GM23248 (cell line): ENCODE measurements at regions not wholly inside any gene's neighbourhood (a gene's known extent, or its start where the extent isn't known, plus 50 kb on each side); places are given as distances from the start of the nearest gene placed in this dataset.
A peak's percentile ranks its signal among the peaks of the same experiment; 100 is the strongest.

Experiments used
- DNase-seq: peaks from one replicate; pipeline ENCODE4 v3.0.0-alpha.2; 2015
- H2AFZ ChIP-seq: fragments of 200-600 bp; sonication (generic); 2 replicates; pipeline ENCODE4 v1.6.1; 2016; ENCODE audit warnings: antibody characterized with exemption
- H3F3A ChIP-seq: fragments of 200-600 bp; sonication (generic); 2 replicates; pipeline ENCODE4 v1.6.1; 2016; ENCODE audit warnings: mild to moderate bottlenecking, antibody characterized with exemption, mixed run types; ENCODE audit not compliant: insufficient read depth
- H3K27ac ChIP-seq: fragments of 200-600 bp; sonication (generic); 2 replicates; pipeline ENCODE4 v1.5.1; 2016; ENCODE audit warnings: mild to moderate bottlenecking
- H3K27me3 ChIP-seq: fragments of 200-600 bp; sonication (generic); replicated peaks from 2 replicates; pipeline ENCODE4 v1.6.1; 2016; ENCODE audit warnings: mild to moderate bottlenecking; ENCODE audit not compliant: insufficient read depth
- H3K36me3 ChIP-seq: fragments of 200-600 bp; sonication (generic); 2 replicates; pipeline ENCODE4 v1.6.1; 2016; ENCODE audit warnings: low read depth, mild to moderate bottlenecking
- H3K4me1 ChIP-seq: fragments of 200-600 bp; sonication (generic); 2 replicates; pipeline ENCODE4 v1.6.1; 2016; ENCODE audit warnings: mild to moderate bottlenecking; ENCODE audit not compliant: insufficient read depth
- H3K4me2 ChIP-seq: fragments of 200-600 bp; sonication (generic); one replicate; pipeline ENCODE4 v1.6.1; 2016; ENCODE audit warnings: mild to moderate bottlenecking; ENCODE audit not compliant: unreplicated experiment
- H3K4me3 ChIP-seq: fragments of 200-600 bp; sonication (generic); 2 replicates; pipeline ENCODE4 v1.5.1; 2016; ENCODE audit warnings: mild to moderate bottlenecking
- H3K79me2 ChIP-seq: fragments of 200-600 bp; sonication (generic); 2 replicates; pipeline ENCODE4 v1.6.1; 2016; ENCODE audit warnings: mild to moderate bottlenecking; ENCODE audit not compliant: insufficient read depth
- H3K9ac ChIP-seq: fragments of 200-600 bp; sonication (generic); 2 replicates; pipeline ENCODE4 v1.6.1; 2016; ENCODE audit warnings: mild to moderate bottlenecking
- H3K9me2 ChIP-seq: fragments of 200-600 bp; sonication (generic); 2 replicates; pipeline ENCODE4 v1.6.1; 2016; ENCODE audit warnings: mixed run types, mild to moderate bottlenecking, moderate library complexity; ENCODE audit not compliant: insufficient read depth
- H3K9me3 ChIP-seq: fragments of 200-600 bp; sonication (generic); one replicate; pipeline ENCODE4 v1.6.1; 2017; ENCODE audit warnings: low read depth
- H4K20me1 ChIP-seq: fragments of 200-600 bp; sonication (generic); 2 replicates; pipeline ENCODE4 v1.6.0; 2016; ENCODE audit not compliant: insufficient read depth
- EZH2 ChIP-seq: fragments of 200-600 bp; sonication (generic); IDR thresholded peaks from 2 replicates; pipeline ENCODE4 v1.6.1; 2018; ENCODE audit warnings: antibody characterized with exemption, mild to moderate bottlenecking; ENCODE audit not compliant: insufficient read depth, poor library complexity, severe bottlenecking
- EZH2phosphoT487 ChIP-seq: fragments of 200-600 bp; sonication (generic); IDR thresholded peaks from 2 replicates; pipeline ENCODE4 v1.6.1; 2018; ENCODE audit warnings: antibody characterized with exemption, moderate library complexity, mild to moderate bottlenecking, low read depth; ENCODE audit not compliant: insufficient read depth
- WGBS, 2 experiments: methylation state at CpG; one replicate each; pipeline ENCODE4 v1.1.6; 2015 to 2017; ENCODE audit warnings: low lambda C conversion rate in 2 of 2, low coverage in 1 of 2; ENCODE audit errors: missing lambda C conversion rate in 2 of 2; 5-methylcytosine and 5-hydroxymethylcytosine counted together
- in situ Hi-C: fragments of 300-500 bp; cut with MboI; formaldehyde crosslinking; loops from 2 replicates; pipeline ENCODE4 v1.15.0; 2020

GRCh38 chr5:10903786-10904560, 142.9 kb upstream of the DAP start:
- Histone ChIP-seq H3F3A (no peaks in the 10 kb centered on the region), H3K36me3 (no peaks in the 10 kb centered on the region), H4K20me1 (no peaks in the 10 kb centered on the region), H3K9ac (no peak overlapping the region), H3K4me3 (no peak overlapping the region), H3K27me3 (peaks cover 13% of the 10 kb centered on the region), H3K9me2 (no peaks in the 10 kb centered on the region), H3K27ac (no peak overlapping the region), H3K4me2 (no peak overlapping the region), H3K4me1 (peaks cover 10% of the 10 kb centered on the region), H3K9me3 (no peaks in the 10 kb centered on the region), H2AFZ (no peak overlapping the region), H3K79me2 (no peaks in the 10 kb centered on the region)
- DNase-seq: no peak
- WGBS, 2 experiments: 71 to 73% methylated on average over 2 of the region's 2 CpGs
- in situ Hi-C loops: no loop called here
- TF ChIP-seq EZH2: no peak
- TF ChIP-seq EZH2phosphoT487: no peak

GRCh38 chr5:10902145-10902544, 141.1 kb upstream of the DAP start:
- Histone ChIP-seq H4K20me1 (no peaks in the 10 kb centered on the region), H3K9me2 (no peaks in the 10 kb centered on the region), H2AFZ (no peak overlapping the region), H3K4me2 (peak overlapping the region; percentile 26), H3K4me1 (peaks cover 10% of the 10 kb centered on the region), H3K9ac (no peak overlapping the region), H3K4me3 (no peak overlapping the region), H3K36me3 (no peaks in the 10 kb centered on the region), H3K9me3 (no peaks in the 10 kb centered on the region), H3K27ac (no peak overlapping the region), H3F3A (no peaks in the 10 kb centered on the region), H3K79me2 (no peaks in the 10 kb centered on the region), H3K27me3 (peaks cover 16% of the 10 kb centered on the region)
- TF ChIP-seq EZH2phosphoT487 (no peak), EZH2 (no peak)
- in situ Hi-C loops: no loop called here
- 0% methylated on average over 2 of the region's 2 CpGs for WGBS, 2 experiments
- DNase-seq: peak; percentile 55

DNA sequence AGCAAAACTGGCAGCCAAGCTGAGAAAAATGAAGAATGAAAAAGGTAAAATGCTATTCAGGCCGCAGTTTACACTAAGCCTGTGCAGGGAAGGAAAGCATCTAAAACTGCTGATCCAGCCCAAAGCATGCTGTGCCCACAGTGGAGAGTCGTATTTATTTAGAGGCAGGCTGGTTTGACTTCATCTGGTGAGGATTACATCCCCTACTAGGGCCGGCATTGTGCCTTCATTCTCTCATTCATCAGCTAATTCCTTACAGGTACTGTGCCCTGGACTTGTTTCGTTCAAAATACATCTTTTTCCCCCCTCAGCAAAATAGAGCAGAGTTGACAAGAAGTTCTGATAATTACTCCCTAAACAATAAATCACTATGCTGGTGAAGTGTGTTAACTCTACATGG, 137.5 kb upstream of the DAP start:
- H3K9ac ChIP-seq: no peak overlapping the region
- peaks cover 10% of the 10 kb centered on the region; the same call in 1 of the 2 replicates for H3K27me3 ChIP-seq
- H3K4me1 ChIP-seq: peaks cover 10% of the 10 kb centered on the region
- no peaks in the 10 kb centered on the region for H4K20me1 ChIP-seq
- TF ChIP-seq EZH2 (no peak), EZH2phosphoT487 (no peak)
- H3K27ac ChIP-seq: no peak overlapping the region
- in situ Hi-C loops: no loop called here
- H3K4me2 ChIP-seq: no peak overlapping the region
- H3K4me3 ChIP-seq: no peak overlapping the region
- no peaks in the 10 kb centered on the region for H3K9me3 ChIP-seq
- H2AFZ ChIP-seq: no peak overlapping the region
- 15% methylated on average over 4 of the region's 4 CpGs for WGBS, 2 experiments
- no peaks in the 10 kb centered on the region for H3K9me2 ChIP-seq
- no peaks in the 10 kb centered on the region for H3K36me3 ChIP-seq
- no peak for DNase-seq
- H3F3A ChIP-seq: no peaks in the 10 kb centered on the region
- H3K79me2 ChIP-seq: no peaks in the 10 kb centered on the region

DNA sequence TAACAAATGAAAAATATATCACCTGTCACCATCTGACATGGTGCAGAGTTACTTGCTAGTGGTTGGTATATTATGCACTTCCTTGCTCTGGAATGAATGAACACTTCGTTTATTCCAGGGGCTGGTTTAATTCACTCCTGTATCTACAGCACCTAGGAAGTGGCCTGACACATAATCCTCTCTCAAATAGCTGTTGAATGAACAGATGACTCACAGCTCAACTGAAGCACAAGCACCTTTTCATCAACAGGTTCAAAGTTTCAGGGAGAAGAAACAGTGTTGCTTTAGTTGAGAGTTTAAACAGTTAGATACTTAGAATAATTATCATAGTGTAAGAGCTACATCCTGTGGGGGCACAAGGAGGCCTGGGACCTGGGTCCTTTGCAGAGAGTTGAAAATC, 135.0 kb upstream of the DAP start:
- H3K27me3 ChIP-seq: peaks cover 10% of the 10 kb centered on the region; the same call in 1 of the 2 replicates
- no peaks in the 10 kb centered on the region for H3K79me2 ChIP-seq
- no peaks in the 10 kb centered on the region for H3F3A ChIP-seq
- in situ Hi-C loops: no loop called here
- no peaks in the 10 kb centered on the region for H3K36me3 ChIP-seq
- H2AFZ ChIP-seq: no peak overlapping the region
- no peak for DNase-seq
- no peak overlapping the region for H3K9ac ChIP-seq
- no peaks in the 10 kb centered on the region for H3K9me3 ChIP-seq
- no peaks in the 10 kb centered on the region for H3K9me2 ChIP-seq
- no peak for TF ChIP-seq EZH2phosphoT487
- no peak for TF ChIP-seq EZH2
- H3K27ac ChIP-seq: no peak overlapping the region
- no peaks in the 10 kb centered on the region for H3K4me1 ChIP-seq
- whole genome bisulfite sequencing, 2 experiments: 40 to 47% methylated on average over 1 of the region's 1 CpG
- no peak overlapping the region for H3K4me2 ChIP-seq
- H4K20me1 ChIP-seq: no peaks in the 10 kb centered on the region
- H3K4me3 ChIP-seq: no peak overlapping the region
